ENCODE measurements at regions not wholly inside any gene's neighbourhood (a gene's known extent, or its start where the extent isn't known, plus 50 kb on each side); places are given as distances from the start of the nearest gene placed in this dataset.

DNA sequence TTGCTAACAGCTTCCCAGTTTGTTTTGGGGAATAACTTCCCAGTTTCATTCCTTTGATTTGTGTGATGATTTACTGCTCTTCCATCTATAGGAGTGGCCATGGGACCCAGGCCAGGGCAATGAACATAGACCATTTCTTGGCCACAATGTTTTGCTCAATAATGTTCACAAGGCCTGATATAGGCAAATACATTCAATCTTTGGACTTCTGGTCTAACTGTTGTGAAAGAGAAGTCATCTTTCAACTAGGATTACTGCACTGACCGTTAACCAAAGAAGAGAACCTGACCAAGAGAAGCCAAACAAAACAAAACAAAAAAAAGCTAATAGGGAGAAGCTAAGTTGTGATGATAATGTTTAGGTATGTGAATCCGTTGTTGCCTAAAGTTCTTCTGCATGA lies 221.8 kb upstream of the SUCLG2 start:
- Histone ChIP-seq H3K4me2 (ENCODE audit: insufficient read depth, low read length) (no peak overlapping the region), H3K9me3 (replicated peaks; ENCODE audit: control insufficient read depth, insufficient read depth, low read length) (no peaks in the 10 kb centered on the region), H3K27ac (ENCODE audit: insufficient read depth, low read depth, low read length) (no peak overlapping the region), H3K4me1 (ENCODE audit: control insufficient read depth, extremely low read depth, insufficient read depth, low read length) (no peaks in the 10 kb centered on the region), H3K36me3 (ENCODE audit: control insufficient read depth in 2 of 2, extremely low read depth in 1 of 2, insufficient read depth in 2 of 2, low read length in 2 of 2) (no peaks in the 10 kb centered on the region), H3K9ac (replicated peaks; ENCODE audit: extremely low read depth, insufficient read depth, low read length) (no peak overlapping the region), H3K9me1 (replicated peaks; ENCODE audit: control insufficient read depth, extremely low read depth, insufficient read depth, low read length) (no peaks in the 10 kb centered on the region), H3K4me3 (replicated peaks in 1 of 3; ENCODE audit: insufficient read depth in 1 of 3, low read depth in 1 of 3, low read length in 3 of 3) (no peak overlapping the region), H2AFZ (ENCODE audit: low read depth, low read length) (no peak overlapping the region), H4K20me1 (replicated peaks; ENCODE audit: control insufficient read depth, extremely low read depth, insufficient read depth, low read length) (no peaks in the 10 kb centered on the region), H3K27me3 (ENCODE audit: control insufficient read depth in 2 of 2, insufficient read depth in 2 of 2, low read length in 2 of 2) (no peaks in the 10 kb centered on the region), H3K79me2 (ENCODE audit: control insufficient read depth, insufficient read depth, low read length) (no peaks in the 10 kb centered on the region)
- TF ChIP-seq JUN (IDR thresholded peaks at IDR 0.05; ENCODE audit: borderline replicate concordance, insufficient read depth, insufficient read length, low read depth) (no peak), POLR2A (IDR thresholded peaks at IDR 0.05; ENCODE audit: low read depth, low read length) (no peak), MYC (IDR thresholded peaks at IDR 0.05; ENCODE audit: low read depth, low read length) (no peak), EZH2 (IDR thresholded peaks at IDR 0.05; ENCODE audit: borderline replicate concordance, low read depth, low read length, severe bottlenecking) (no peak), GATA2 (IDR thresholded peaks at IDR 0.05; ENCODE audit: insufficient read depth, insufficient read length, low read depth, low read length) (no peak), FOS (IDR thresholded peaks at IDR 0.05; ENCODE audit: borderline replicate concordance, insufficient read depth, low read length) (no peak), POLR2AphosphoS5 (IDR thresholded peaks at IDR 0.05; ENCODE audit: insufficient read depth, low read depth, low read length) (no peak)
- TF ChIP-seq, protein P1, sequence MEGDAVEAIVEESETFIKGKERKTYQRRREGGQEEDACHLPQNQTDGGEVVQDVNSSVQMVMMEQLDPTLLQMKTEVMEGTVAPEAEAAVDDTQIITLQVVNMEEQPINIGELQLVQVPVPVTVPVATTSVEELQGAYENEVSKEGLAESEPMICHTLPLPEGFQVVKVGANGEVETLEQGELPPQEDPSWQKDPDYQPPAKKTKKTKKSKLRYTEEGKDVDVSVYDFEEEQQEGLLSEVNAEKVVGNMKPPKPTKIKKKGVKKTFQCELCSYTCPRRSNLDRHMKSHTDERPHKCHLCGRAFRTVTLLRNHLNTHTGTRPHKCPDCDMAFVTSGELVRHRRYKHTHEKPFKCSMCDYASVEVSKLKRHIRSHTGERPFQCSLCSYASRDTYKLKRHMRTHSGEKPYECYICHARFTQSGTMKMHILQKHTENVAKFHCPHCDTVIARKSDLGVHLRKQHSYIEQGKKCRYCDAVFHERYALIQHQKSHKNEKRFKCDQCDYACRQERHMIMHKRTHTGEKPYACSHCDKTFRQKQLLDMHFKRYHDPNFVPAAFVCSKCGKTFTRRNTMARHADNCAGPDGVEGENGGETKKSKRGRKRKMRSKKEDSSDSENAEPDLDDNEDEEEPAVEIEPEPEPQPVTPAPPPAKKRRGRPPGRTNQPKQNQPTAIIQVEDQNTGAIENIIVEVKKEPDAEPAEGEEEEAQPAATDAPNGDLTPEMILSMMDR (IDR thresholded peaks at IDR 0.05; ENCODE audit: extremely low read depth in 1 of 2, insufficient read depth in 1 of 2, low read depth in 1 of 2, low read length in 2 of 2) = no peak
- TF ChIP-seq, protein P2, sequence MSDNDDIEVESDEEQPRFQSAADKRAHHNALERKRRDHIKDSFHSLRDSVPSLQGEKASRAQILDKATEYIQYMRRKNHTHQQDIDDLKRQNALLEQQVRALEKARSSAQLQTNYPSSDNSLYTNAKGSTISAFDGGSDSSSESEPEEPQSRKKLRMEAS (IDR thresholded peaks at IDR 0.05; ENCODE audit: insufficient read depth, insufficient read length) = no peak
- POLR2A ChIA-PET = no interaction called here
- dilution Hi-C loops (cut with MboI; ENCODE audit: extremely low pct_ligation_motif_present, low sequenced_read_pairs) (no loop called here), intact Hi-C loops (cut with micrococcal nuclease) (no loop called here)
- no peak for FAIRE-seq
- DNase-seq (ENCODE audit: low read depth, low spot score) = no peak
- no TSS peak for BruUV-seq (replicated peaks)
- CTCF ChIA-PET = no interaction called here

All from endothelial cell of umbilical vein (primary cell).